GM23338 (cell line): ENCODE measurements at regions not wholly inside any gene's neighbourhood (a gene's known extent, or its start where the extent isn't known, plus 50 kb on each side); places are given as distances from the start of the nearest gene placed in this dataset.
A peak's percentile ranks its signal among the peaks of the same experiment; 100 is the strongest.

Experiments used
- CREB1 ChIP-seq: fragments of 250-450 bp; sonication (Bioruptor Pico); IDR thresholded peaks from 2 replicates; pipeline ENCODE4 v1.5.0; 2020; ENCODE audit warnings: low read depth, mild to moderate bottlenecking, moderate library complexity
- CTCF ChIP-seq, 2 experiments: fragments of 200-600 bp in 1 of 2; sonication (generic) in 1 of 2; conservative IDR thresholded peaks; 2 replicates each; pipeline versions ENCODE4 v1.5.1 to v1.6.1; 2016 to 2017; ENCODE audit warnings: antibody characterized with exemption in 2 of 2, low read depth in 2 of 2, mild to moderate bottlenecking in 2 of 2, moderate library complexity in 1 of 2
- ETS1 ChIP-seq: IDR thresholded peaks from 2 replicates; pipeline ENCODE4 v1.6.1; 2016; ENCODE audit warnings: antibody characterized with exemption
- EZH2 ChIP-seq: fragments of 200-600 bp; sonication (generic); IDR thresholded peaks from one replicate; pipeline ENCODE4 v1.8.0; 2017; ENCODE audit warnings: antibody characterized with exemption, mild to moderate bottlenecking, low read depth; ENCODE audit not compliant: unreplicated experiment
- EZH2phosphoT487 ChIP-seq: fragments of 200-600 bp; sonication (generic); IDR thresholded peaks from one replicate; pipeline ENCODE4 v1.8.1; 2018; ENCODE audit warnings: antibody characterized with exemption; ENCODE audit not compliant: unreplicated experiment
- JUNB ChIP-seq: IDR thresholded peaks from one replicate; pipeline ENCODE4 v1.6.1; 2016; ENCODE audit warnings: antibody characterized with exemption; ENCODE audit not compliant: unreplicated experiment
- POLR2AphosphoS5 ChIP-seq: IDR thresholded peaks from 2 replicates; pipeline ENCODE4 v1.6.1; 2016; ENCODE audit warnings: antibody characterized with exemption, low read depth
- REST ChIP-seq: IDR thresholded peaks from one replicate; pipeline ENCODE4 v1.6.1; 2018; ENCODE audit warnings: antibody characterized with exemption; ENCODE audit not compliant: unreplicated experiment
- ZNF331 ChIP-seq: fragments of 250-450 bp; sonication (Bioruptor Pico); IDR thresholded peaks from 2 replicates; pipeline ENCODE4 v1.5.0; 2020; ENCODE audit warnings: low read depth, mild to moderate bottlenecking, moderate library complexity
- ZNF462 ChIP-seq: fragments of 250-450 bp; sonication (Bioruptor Pico); IDR thresholded peaks from 2 replicates; pipeline ENCODE4 v1.5.0; 2020; ENCODE audit warnings: mild to moderate bottlenecking, moderate library complexity

GRCh38 chr9:86486891-86487837 is 133.0 kb upstream of the TUT7 start:
- TF ChIP-seq CTCF (conservative IDR thresholded peaks at IDR 0.05; ENCODE audit: low read depth in 2 of 2): peak; percentile 71 to 82
- TF ChIP-seq EZH2: no peak
- no peak for TF ChIP-seq POLR2AphosphoS5
- no peak for TF ChIP-seq CREB1
- no peak for TF ChIP-seq ZNF462 (CRISPR knock-in tag)
- TF ChIP-seq REST: no peak
- no peak for TF ChIP-seq JUNB
- TF ChIP-seq EZH2phosphoT487: no peak
- TF ChIP-seq ZNF331: no peak
- TF ChIP-seq ETS1: no peak
